Epidermal melanocyte (primary cell): ENCODE measurements at regions not wholly inside any gene's neighbourhood (a gene's known extent, or its start where the extent isn't known, plus 50 kb on each side); places are given as distances from the start of the nearest gene placed in this dataset.
A peak's percentile ranks its signal among the peaks of the same experiment; 100 is the strongest.
"Not testable (repeated sequence)": the region's sequence is repeated elsewhere in the genome, so short reads cannot be mapped to it uniquely, and the experiment has no call there.

Experiments
- DNase-seq: peaks from one replicate; pipeline ENCODE4 v3.0.0; 2011; ENCODE audit warnings: low spot score; ENCODE audit not compliant: insufficient read length

DNA sequence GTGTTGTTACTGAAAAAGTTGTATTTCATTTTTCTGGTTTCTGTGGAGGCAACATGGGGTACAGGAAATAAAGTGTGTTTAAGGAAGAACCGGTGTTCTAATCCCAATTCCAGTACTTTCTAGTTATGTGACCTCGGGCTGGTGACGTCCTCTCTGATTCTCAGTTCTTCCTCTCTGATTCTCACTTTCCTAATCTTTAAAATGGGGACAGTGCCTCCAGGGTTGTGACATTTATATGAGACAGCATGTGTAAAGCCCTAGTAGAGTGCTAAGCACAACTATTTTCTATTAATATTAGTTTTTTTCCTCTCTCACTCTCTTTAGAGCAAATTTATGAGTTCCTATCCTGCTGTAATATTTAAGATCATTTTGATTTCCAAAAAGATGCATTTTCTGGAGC lies 50.9 kb upstream of the PTPDC1 start:
- DNase-seq: no peak

DNA sequence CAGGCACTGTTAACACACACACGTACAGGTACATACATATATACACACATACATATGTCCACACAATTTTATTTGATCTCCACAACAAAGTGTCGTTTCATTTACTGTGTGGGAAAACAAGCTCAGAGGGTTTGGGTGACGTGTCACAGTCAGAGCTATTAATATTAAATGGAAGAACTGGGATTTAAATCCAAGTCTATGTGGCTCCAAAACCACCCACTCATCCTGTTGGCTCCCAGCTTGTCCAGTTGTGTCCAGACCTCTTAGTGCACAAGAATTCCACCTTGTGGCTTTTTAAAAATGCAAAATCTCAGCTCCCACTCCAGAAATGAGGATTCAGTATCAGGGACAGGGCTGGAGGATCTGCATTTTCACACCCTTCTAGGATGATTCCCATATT lies 52.3 kb upstream of the PTPDC1 start:
- no peak for DNase-seq

DNA sequence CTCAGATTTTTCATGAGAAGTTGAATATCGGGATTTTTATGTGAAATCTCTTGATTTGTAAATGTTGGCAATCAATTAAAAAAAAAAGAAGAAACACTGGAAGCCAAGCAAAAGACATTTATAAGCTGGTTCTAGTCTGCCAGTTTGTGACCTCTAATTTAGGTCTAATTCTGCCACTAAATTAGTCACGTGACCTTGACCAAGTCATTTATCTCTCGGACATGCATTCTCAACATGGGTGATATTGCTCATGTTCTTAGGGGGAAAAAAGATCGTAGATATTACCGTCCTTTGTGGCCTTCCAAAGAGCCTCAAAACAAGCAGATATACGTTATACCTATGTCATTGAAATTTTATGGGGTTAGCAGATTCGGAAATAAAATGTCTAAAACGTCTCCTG lies 52.9 kb upstream of the PTPDC1 start:
- no peak for DNase-seq

DNA sequence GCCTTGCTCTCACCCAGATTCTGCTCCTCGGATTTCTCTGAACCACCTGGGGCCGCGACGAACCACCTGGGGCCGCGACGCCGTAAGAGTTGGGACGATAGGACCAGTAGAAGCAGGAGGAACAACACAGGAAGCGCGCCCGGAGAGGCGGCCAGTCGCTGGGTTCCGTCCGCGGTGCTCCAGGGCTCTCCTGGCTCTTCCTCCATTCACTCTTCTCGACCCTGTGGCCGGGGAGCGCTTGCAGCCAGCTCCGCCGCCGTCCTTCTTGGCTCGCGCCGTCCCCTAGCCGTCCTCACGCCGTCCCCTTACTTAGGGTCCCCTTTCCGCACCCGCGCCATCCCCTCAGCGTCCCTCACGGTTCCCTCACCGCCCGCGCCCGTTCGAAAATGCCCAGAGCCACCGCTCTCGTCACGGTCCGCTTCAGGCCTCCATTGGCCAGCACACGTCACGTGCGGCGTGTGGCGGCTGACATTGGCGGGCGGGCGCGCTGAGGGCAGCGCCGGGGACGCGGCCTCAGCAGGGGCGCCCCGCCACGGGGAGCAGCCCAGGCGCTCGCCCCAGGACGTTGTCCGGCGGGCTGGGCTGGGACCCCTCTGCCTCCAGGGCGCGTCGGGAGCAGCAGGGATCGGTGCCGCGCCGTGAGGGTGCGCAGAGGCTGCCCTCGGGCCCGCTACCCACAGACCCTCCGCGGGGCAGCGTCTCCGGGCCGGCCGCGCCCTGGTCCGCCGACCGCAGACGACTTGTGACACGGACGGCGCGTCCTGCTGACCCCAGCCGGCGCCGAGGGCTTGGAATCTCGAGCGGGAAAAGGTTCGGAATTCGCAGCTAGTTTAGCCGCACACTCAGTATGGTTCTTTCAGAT lies 53.7 kb upstream of the PTPDC1 start:
- peak; percentile 91 for DNase-seq

DNA sequence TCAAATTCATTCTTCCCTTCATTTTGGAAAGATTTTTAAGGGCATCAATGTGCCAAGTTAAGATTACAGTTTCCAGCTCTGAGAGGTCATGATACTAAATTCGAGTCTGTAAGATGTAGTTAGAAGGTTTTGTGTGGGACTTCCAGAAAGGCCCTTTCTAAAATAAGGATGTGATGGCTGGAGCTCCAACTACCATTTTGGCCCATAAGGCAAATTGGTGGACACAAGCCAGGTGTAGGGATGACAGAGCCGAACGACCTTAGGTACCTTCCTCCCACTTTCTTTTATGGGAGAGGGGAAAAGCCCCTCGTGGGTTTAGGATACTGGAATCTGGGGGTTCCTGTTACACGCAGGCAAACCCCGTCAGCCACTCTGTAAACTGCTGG lies 54.3 kb upstream of the PTPDC1 start:
- DNase-seq: no peak

DNA sequence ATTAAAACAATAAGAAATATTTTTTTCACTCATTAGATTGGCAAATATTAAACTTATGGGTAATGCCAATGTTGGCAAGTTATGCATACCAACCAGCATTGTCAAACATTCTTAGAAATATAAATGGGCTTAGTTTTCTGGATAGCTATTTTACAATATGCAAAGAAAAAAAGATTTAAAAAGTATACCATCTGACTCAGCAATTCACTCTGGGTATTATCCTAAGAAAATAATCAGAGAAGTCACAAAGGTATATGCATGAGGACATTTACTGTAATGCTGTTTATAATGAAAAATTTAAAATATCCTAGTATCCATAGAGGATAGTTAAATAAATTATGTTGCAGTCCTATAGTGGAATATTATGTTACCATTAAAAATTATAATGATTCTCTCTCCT lies 57.4 kb upstream of the PTPDC1 start:
- no peak for DNase-seq

DNA sequence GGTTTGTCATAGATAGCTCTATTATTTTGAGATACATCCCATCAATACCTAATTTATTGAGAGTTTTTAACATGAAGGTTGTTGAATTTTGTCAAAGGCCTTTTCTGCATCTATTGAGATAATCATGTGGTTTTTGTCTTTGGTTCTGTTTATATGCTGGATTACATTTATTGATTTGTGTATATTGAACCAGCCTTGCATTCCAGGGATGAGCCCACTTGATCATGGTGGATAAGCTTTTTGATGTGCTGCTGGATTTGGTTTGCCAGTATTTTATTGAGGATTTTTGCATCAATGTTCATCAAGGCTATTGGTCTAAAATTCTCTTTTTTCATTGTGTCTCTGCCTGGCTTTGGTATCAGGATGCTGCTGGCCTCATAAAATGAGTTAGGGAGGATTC lies 61.8 kb upstream of the PTPDC1 start:
- DNase-seq: not testable (repeated sequence)

DNA sequence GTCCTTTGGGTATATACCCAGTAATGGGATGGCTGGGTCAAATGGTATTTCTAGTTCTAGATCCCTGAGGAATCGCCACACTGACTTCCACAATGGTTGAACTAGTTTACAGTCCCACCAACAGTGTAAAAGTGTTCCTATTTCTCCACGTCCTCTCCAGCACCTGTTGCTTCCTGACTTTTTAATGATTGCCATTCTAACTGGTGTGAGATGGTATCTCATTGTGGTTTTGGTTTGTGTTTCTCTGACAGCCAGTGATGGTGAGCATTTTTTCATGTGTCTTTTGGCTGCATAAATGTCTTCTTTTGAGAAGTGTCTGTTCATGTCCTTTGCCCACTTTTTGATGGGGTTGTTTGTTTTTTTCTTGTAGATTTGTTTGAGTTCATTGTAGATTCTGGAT lies 63.4 kb upstream of the PTPDC1 start:
- not testable (repeated sequence) for DNase-seq

DNA sequence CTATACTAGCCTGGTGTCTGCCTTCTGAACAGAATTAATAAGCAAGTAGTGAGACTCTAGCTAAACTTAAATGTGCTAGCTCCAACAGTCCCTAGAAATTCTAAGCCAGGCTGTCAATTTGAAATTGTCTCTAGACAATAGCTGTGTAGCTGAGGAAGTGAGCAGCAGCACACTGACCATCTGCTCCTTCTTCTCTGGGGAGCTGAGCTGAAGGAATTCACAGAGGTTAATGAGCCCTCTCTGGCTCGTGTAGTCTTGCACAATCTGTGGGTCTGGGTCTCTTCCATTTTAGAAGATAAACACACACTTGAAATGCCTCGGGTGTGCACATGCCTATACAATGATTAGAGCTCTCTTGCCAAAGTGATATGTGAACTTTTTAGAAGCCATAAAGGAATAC lies 63.5 kb upstream of the BARX1 start:
- no peak for DNase-seq

DNA sequence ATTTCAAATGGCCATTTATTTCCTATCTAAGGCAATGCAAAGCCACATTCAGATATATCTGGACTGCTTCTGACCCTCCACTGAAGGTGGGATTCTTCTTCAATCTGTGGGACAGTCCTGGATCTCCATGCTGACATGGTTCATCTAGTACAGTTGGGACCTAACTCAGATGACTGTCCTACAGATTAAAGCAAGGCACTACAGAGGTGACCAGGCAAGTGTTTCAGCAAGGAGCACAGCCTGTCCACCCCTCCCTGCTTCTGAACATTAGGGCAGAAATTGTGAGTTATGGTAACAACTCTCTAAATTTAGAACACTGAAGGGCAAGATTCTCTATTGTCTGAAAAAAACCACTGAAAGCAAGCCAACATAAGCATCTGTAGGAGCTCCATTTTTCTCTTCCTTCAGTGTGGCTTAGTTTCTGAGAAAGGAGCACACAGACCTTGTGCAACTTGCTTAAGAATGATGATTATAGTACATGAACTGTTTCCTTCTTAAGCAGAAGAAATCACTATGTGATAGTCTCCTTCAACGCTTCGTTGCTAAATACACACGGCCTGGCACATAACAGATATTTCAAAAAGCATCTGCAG lies 62.9 kb upstream of the BARX1 start:
- DNase-seq: no peak

DNA sequence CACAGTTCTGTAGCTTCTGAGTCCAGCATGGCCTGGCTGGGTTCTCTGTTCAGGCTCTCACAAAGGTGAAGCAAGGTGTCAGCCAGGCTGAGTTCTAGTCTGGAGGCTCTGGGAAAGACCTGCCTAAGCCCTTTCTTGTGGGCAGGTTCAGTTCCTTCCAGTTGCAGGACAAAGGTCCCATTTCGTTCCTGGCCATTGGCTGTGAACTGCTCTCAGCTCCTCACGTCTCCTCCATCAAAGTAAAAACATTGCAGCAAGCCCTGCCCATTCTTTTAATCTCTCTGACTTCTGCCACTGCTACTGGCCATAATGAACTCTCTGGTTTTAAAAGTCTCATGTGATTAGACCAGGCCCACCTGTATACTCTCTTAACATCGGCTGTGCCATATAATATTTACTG lies 61.6 kb upstream of the BARX1 start:
- no peak for DNase-seq

DNA sequence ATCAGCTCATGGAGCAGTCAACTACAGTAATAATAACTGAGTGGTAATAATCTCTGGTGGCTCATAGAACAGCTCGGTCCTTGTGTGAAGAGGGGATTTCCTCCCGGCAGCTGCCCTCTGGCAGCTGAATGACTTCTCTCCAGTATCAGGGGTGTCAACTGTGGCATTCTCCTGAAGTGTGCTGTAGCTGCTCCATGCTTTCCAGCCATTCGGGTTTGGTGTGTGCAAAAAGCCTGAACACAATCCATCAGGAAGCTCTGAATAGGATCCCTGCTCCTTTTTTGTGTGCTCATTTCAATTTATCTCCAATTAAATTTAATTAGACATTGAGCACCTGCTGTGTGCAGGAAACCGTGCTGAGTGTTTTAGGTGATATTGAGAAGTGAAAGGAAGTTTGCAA lies 59.8 kb upstream of the BARX1 start:
- DNase-seq: no peak

DNA sequence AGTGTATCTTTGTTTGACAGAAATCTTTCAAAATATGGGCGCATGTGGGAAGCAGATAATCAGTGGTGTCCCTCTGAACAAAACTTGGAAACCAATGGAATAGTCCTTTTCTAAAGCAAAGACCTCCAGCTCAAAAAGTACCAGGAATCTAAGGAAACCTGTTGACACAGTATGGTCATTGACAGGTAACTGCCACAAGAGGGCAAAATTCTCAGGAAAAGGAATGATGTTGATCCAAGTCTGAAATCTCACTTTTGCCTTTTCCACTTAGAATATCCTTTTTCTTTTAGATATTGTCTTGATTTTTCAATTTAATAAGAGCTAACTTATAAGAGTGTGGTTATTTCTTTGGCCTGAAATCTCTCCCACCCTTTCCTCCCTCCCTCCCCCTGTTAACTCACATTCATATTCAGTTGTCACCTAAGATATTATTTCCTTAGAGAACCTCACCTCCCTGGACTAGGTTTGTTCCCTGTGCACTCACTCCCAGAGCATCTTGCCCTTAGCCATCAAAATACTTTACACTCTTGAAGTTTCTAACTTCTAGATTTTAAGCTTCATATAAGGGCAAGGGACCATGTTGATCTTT lies 59.0 kb upstream of the BARX1 start:
- DNase-seq: no peak

DNA sequence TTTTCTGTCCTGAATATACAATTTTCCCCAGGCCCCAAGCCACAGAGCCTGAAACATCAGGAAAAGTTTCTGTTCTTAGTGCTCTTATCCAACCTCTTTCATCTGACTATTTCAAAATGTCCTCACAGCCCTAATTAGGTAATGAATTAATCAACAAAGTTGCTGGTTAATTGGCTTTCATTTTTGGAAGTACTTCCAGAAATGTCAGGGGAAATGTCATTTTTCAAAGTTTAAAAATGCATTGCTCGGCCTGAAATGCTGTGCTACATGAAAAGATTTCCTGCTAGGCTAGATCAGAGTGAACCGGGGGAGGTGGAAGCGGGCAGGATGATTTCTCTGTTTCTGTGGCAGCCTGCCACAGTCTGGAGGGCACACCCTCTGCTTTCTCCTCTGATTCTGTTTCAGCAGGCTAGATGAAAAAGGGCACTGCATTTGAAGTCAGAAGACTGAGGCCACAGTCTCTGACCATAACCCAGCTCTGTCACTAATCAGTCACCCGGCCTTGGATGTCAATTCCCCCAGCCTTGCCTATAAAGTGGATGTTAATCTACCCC lies 55.9 kb upstream of the BARX1 start:
- DNase-seq: no peak

DNA sequence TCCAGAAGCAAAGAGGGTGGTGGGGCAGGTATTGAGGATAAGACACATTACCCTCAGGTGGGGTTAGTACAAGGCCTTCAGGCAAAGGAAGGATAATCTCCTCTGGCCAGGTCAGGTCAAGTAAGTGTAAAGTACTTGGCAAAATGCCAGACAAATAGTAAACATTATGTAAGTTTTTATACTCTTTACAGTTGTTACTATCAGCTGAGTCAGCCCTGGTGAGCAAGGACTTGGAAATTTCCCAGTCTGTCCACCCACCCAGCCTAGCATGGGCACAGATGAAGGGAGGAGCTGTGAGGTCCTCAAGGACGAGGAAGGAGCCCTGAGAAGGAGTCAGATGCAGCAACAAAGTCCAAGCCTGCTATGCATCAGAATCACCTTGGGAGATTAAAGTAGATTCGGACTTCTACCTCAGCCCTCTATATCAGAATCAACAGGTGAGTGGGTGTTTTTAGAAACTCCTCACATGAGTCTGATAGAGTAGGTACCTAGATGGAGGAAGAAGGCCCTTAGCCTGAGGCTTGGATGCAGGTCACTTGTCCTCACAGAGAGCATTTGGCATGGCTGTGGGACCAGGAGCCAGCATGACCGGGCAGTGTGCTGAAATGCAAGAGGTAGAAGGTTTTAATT lies 50.2 kb upstream of the BARX1 start:
- DNase-seq: no peak
